HG02623 (cell line): ENCODE measurements at regions not wholly inside any gene's neighbourhood (a gene's known extent, or its start where the extent isn't known, plus 50 kb on each side); places are given as distances from the start of the nearest gene placed in this dataset.

Experiments used
- ATAC-seq: cut with Tn5 transposase; IDR thresholded peaks from one replicate; pipeline ENCODE4 v1.9.1; 2021; ENCODE audit warnings: moderate library complexity; ENCODE audit not compliant: unreplicated experiment

GRCh38 chr2:216745453-216745852 is 50.1 kb upstream of the IGFBP5 start:
- no peak for ATAC-seq
